ENCODE measurements at regions not wholly inside any gene's neighbourhood (a gene's known extent, or its start where the extent isn't known, plus 50 kb on each side); places are given as distances from the start of the nearest gene placed in this dataset.

GRCh38 chr9:80077059-80077458 is 505.3 kb downstream of the TLE4 start:
- peaks cover 26% of the 10 kb centered on the region for H3K4me1 Mint-ChIP-seq
- peak; percentile 74 for ATAC-seq
- H3K36me3 Mint-ChIP-seq = no peaks in the 10 kb centered on the region
- peak overlapping the region; percentile 62 for H3K27ac Mint-ChIP-seq
- peak overlapping the region; percentile 19 for H3K4me3 Mint-ChIP-seq
- no peaks in the 10 kb centered on the region for H3K27me3 Mint-ChIP-seq
- no peaks in the 10 kb centered on the region for H3K9me3 Mint-ChIP-seq

GRCh38 chr9:80076162-80076561 is 504.4 kb downstream of the TLE4 start:
- H3K27ac Mint-ChIP-seq = peak overlapping the region; percentile 62
- H3K27me3 Mint-ChIP-seq = no peaks in the 10 kb centered on the region
- H3K9me3 Mint-ChIP-seq = no peaks in the 10 kb centered on the region
- H3K4me3 Mint-ChIP-seq = no peak overlapping the region
- no peaks in the 10 kb centered on the region for H3K36me3 Mint-ChIP-seq
- ATAC-seq = no peak
- H3K4me1 Mint-ChIP-seq = peaks cover 21% of the 10 kb centered on the region

GRCh38 chr9:80074439-80074838 is 502.7 kb downstream of the TLE4 start:
- Mint-ChIP-seq H3K27me3 (no peaks in the 10 kb centered on the region), H3K27ac (no peak overlapping the region), H3K4me1 (peaks cover 29% of the 10 kb centered on the region), H3K9me3 (no peaks in the 10 kb centered on the region), H3K4me3 (no peak overlapping the region), H3K36me3 (no peaks in the 10 kb centered on the region)
- ATAC-seq = no peak

- no peak for ATAC-seq
- Mint-ChIP-seq H3K9me3 (peaks cover 4% of the 10 kb centered on the region), H3K27me3 (no peaks in the 10 kb centered on the region), H3K36me3 (peaks cover 6% of the 10 kb centered on the region), H3K4me1 (peaks cover 25% of the 10 kb centered on the region), H3K4me3 (no peak overlapping the region), H3K27ac (no peak overlapping the region)
Measured at GRCh38 chr9:80072451-80072850, 500.7 kb downstream of the TLE4 start.

GRCh38 chr9:80070071-80070742 is 498.4 kb downstream of the TLE4 start:
- peak; percentile 80 for ATAC-seq
- Mint-ChIP-seq H3K4me1 (peaks cover 8% of the 10 kb centered on the region), H3K36me3 (peaks cover 6% of the 10 kb centered on the region), H3K27ac (peak overlapping the region; percentile 74), H3K4me3 (peak overlapping the region; percentile 4), H3K27me3 (no peaks in the 10 kb centered on the region), H3K9me3 (peaks cover 4% of the 10 kb centered on the region)

- Mint-ChIP-seq H3K27me3 (no peaks in the 10 kb centered on the region), H3K27ac (no peak overlapping the region), H3K4me1 (peaks cover 15% of the 10 kb centered on the region), H3K4me3 (no peak overlapping the region), H3K36me3 (peaks cover 6% of the 10 kb centered on the region), H3K9me3 (peaks cover 4% of the 10 kb centered on the region)
- no peak for ATAC-seq
Measured at GRCh38 chr9:80066931-80067330, 495.2 kb downstream of the TLE4 start.

- Mint-ChIP-seq H3K36me3 (no peaks in the 10 kb centered on the region), H3K4me3 (no peak overlapping the region), H3K9me3 (peaks cover 3% of the 10 kb centered on the region), H3K4me1 (peaks cover 7% of the 10 kb centered on the region), H3K27ac (no peak overlapping the region), H3K27me3 (no peaks in the 10 kb centered on the region)
- ATAC-seq = no peak
Measured at GRCh38 chr9:80062567-80062966, 490.8 kb downstream of the TLE4 start.

GRCh38 chr9:80061940-80062339 is 490.2 kb downstream of the TLE4 start:
- Mint-ChIP-seq H3K27me3 (no peaks in the 10 kb centered on the region), H3K27ac (no peak overlapping the region), H3K4me3 (no peak overlapping the region), H3K9me3 (peaks cover 7% of the 10 kb centered on the region), H3K36me3 (no peaks in the 10 kb centered on the region), H3K4me1 (peaks cover 7% of the 10 kb centered on the region)
- no peak for ATAC-seq

- Mint-ChIP-seq H3K27ac (no peak overlapping the region), H3K9me3 (peaks cover 12% of the 10 kb centered on the region), H3K36me3 (no peaks in the 10 kb centered on the region), H3K27me3 (no peaks in the 10 kb centered on the region), H3K4me1 (peaks cover 7% of the 10 kb centered on the region), H3K4me3 (no peak overlapping the region)
- ATAC-seq = no peak
Measured at GRCh38 chr9:80061096-80061495, 489.3 kb downstream of the TLE4 start.

GRCh38 chr9:80059979-80060378 is 488.2 kb downstream of the TLE4 start:
- Mint-ChIP-seq H3K4me3 (no peak overlapping the region), H3K27me3 (no peaks in the 10 kb centered on the region), H3K4me1 (peaks cover 10% of the 10 kb centered on the region), H3K9me3 (peaks cover 14% of the 10 kb centered on the region), H3K36me3 (no peaks in the 10 kb centered on the region), H3K27ac (no peak overlapping the region)
- ATAC-seq = no peak

- Mint-ChIP-seq H3K9me3 (peaks cover 14% of the 10 kb centered on the region), H3K4me1 (peaks cover 16% of the 10 kb centered on the region), H3K27me3 (no peaks in the 10 kb centered on the region), H3K36me3 (no peaks in the 10 kb centered on the region), H3K27ac (no peak overlapping the region), H3K4me3 (no peak overlapping the region)
- no peak for ATAC-seq
Measured at GRCh38 chr9:80059191-80059590, 487.4 kb downstream of the TLE4 start.

- Mint-ChIP-seq H3K36me3 (peaks cover 16% of the 10 kb centered on the region), H3K9me3 (peaks cover 21% of the 10 kb centered on the region), H3K4me3 (no peak overlapping the region), H3K27ac (no peak overlapping the region), H3K4me1 (peaks cover 12% of the 10 kb centered on the region), H3K27me3 (no peaks in the 10 kb centered on the region)
- ATAC-seq = no peak
Measured at GRCh38 chr9:80052830-80053229, 481.1 kb downstream of the TLE4 start.

- Mint-ChIP-seq H3K4me1 (peaks cover 1% of the 10 kb centered on the region), H3K9me3 (peaks cover 9% of the 10 kb centered on the region), H3K27me3 (no peaks in the 10 kb centered on the region), H3K36me3 (peaks cover 16% of the 10 kb centered on the region), H3K27ac (no peak overlapping the region), H3K4me3 (no peak overlapping the region)
- no peak for ATAC-seq
Measured at GRCh38 chr9:80049096-80049782, 477.5 kb downstream of the TLE4 start.

- Mint-ChIP-seq H3K4me1 (no peaks in the 10 kb centered on the region), H3K27ac (no peak overlapping the region), H3K9me3 (no peaks in the 10 kb centered on the region), H3K27me3 (no peaks in the 10 kb centered on the region), H3K4me3 (no peak overlapping the region), H3K36me3 (no peaks in the 10 kb centered on the region)
- no peak for ATAC-seq
Measured at GRCh38 chr9:80046481-80046880, 474.7 kb downstream of the TLE4 start.

- no peaks in the 10 kb centered on the region for H3K27me3 Mint-ChIP-seq
- no peaks in the 10 kb centered on the region for H3K4me1 Mint-ChIP-seq
- ATAC-seq = no peak
- no peaks in the 10 kb centered on the region for H3K36me3 Mint-ChIP-seq
- H3K4me3 Mint-ChIP-seq = no peak overlapping the region
- no peaks in the 10 kb centered on the region for H3K9me3 Mint-ChIP-seq
- no peak overlapping the region for H3K27ac Mint-ChIP-seq
Measured at GRCh38 chr9:80041821-80042220, 470.1 kb downstream of the TLE4 start.

GRCh38 chr9:80040457-80040856 is 468.7 kb downstream of the TLE4 start:
- ATAC-seq = no peak
- Mint-ChIP-seq H3K36me3 (no peaks in the 10 kb centered on the region), H3K27me3 (no peaks in the 10 kb centered on the region), H3K4me1 (no peaks in the 10 kb centered on the region), H3K4me3 (no peak overlapping the region), H3K9me3 (no peaks in the 10 kb centered on the region), H3K27ac (no peak overlapping the region)
